Large intestine (tissue), 3 donors: ENCODE measurements at regions not wholly inside any gene's neighbourhood (a gene's known extent, or its start where the extent isn't known, plus 50 kb on each side); places are given as distances from the start of the nearest gene placed in this dataset.

Experiments used
- DNase-seq, 2 donors: peaks; one replicate each; pipeline versions ENCODE4 v3.0.0 to v3.0.0-alpha.2; 2013
- H3K27ac ChIP-seq: one replicate; pipeline ENCODE4 v1.5.1; 2013; ENCODE audit warnings: low read length
- H3K27me3 ChIP-seq: 2 replicates; pipeline ENCODE4 v1.6.1; 2013; ENCODE audit warnings: low read length; ENCODE audit not compliant: control insufficient read depth, insufficient read depth
- H3K36me3 ChIP-seq: 2 replicates; pipeline ENCODE4 v1.6.1; 2013; ENCODE audit warnings: low read length; ENCODE audit not compliant: control insufficient read depth, insufficient read depth
- H3K4me1 ChIP-seq: one replicate; pipeline ENCODE4 v1.6.1; 2013; ENCODE audit warnings: low read length; ENCODE audit not compliant: control insufficient read depth, insufficient read depth
- H3K4me3 ChIP-seq: one replicate; pipeline ENCODE4 v1.5.1; 2013; ENCODE audit warnings: low read length
- H3K9me3 ChIP-seq: one replicate; pipeline ENCODE4 v1.6.1; 2013; ENCODE audit warnings: mild to moderate bottlenecking, low read depth, low read length, moderate library complexity; ENCODE audit not compliant: control insufficient read depth
- WGBS: methylation state at CpG from one replicate; pipeline ENCODE4 v1.1.5; 2013; ENCODE audit warnings: low lambda C conversion rate; ENCODE audit not compliant: insufficient coverage; 5-methylcytosine and 5-hydroxymethylcytosine counted together

GRCh38 chr18:78330766-78331165 lies 648.9 kb upstream of the SALL3 start:
- Histone ChIP-seq H3K36me3 (no peaks in the 10 kb centered on the region), H3K4me1 (no peaks in the 10 kb centered on the region), H3K4me3 (no peak overlapping the region), H3K9me3 (peaks cover 7% of the 10 kb centered on the region), H3K27ac (no peak overlapping the region), H3K27me3 (no peaks in the 10 kb centered on the region)
- no CpG with 5 or more reads among the region's 10 CpGs for WGBS
- DNase-seq: no peak

- Histone ChIP-seq H3K27me3 (no peaks in the 10 kb centered on the region), H3K9me3 (peaks cover 3% of the 10 kb centered on the region), H3K4me3 (no peak overlapping the region), H3K36me3 (no peaks in the 10 kb centered on the region), H3K27ac (no peak overlapping the region), H3K4me1 (no peaks in the 10 kb centered on the region)
- 60% methylated on average over 1 of the region's 6 CpGs for WGBS
- DNase-seq: no peak
Observed at GRCh38 chr18:78352910-78353309, 626.7 kb upstream of the SALL3 start.

GRCh38 chr18:78362198-78362597 lies 617.4 kb upstream of the SALL3 start:
- DNase-seq: no peak
- peaks cover 15% of the 10 kb centered on the region for H3K9me3 ChIP-seq
- no peak overlapping the region for H3K27ac ChIP-seq
- H3K27me3 ChIP-seq: no peaks in the 10 kb centered on the region
- no peak overlapping the region for H3K4me3 ChIP-seq
- WGBS: no CpG with 5 or more reads among the region's 15 CpGs
- no peaks in the 10 kb centered on the region for H3K36me3 ChIP-seq
- no peaks in the 10 kb centered on the region for H3K4me1 ChIP-seq

- no peaks in the 10 kb centered on the region for H3K4me1 ChIP-seq
- 95% methylated on average over 4 of the region's 44 CpGs for WGBS
Observed at GRCh38 chr18:78363556-78364387, 615.8 kb upstream of the SALL3 start.

GRCh38 chr18:78364388-78364960 lies 615.1 kb upstream of the SALL3 start:
- no peaks in the 10 kb centered on the region for H3K4me1 ChIP-seq
- no peaks in the 10 kb centered on the region for H3K36me3 ChIP-seq

More at GRCh38 chr18:78363556-78364387, 615.8 kb upstream of the SALL3 start:
- no peak for DNase-seq
- no peak overlapping the region for H3K27ac ChIP-seq
- H3K4me3 ChIP-seq: no peak overlapping the region
- no peaks in the 10 kb centered on the region for H3K36me3 ChIP-seq
- no peaks in the 10 kb centered on the region for H3K27me3 ChIP-seq
- peaks cover 23% of the 10 kb centered on the region for H3K9me3 ChIP-seq

GRCh38 chr18:78367996-78368395 lies 611.6 kb upstream of the SALL3 start:
- peaks cover 24% of the 10 kb centered on the region for H3K9me3 ChIP-seq
- H3K4me3 ChIP-seq: no peak overlapping the region
- H3K4me1 ChIP-seq: no peaks in the 10 kb centered on the region
- H3K27ac ChIP-seq: no peak overlapping the region
- no CpG with 5 or more reads among the region's 7 CpGs for WGBS
- no peaks in the 10 kb centered on the region for H3K36me3 ChIP-seq
- no peak for DNase-seq
- H3K27me3 ChIP-seq: no peaks in the 10 kb centered on the region

More at GRCh38 chr18:78364388-78364960, 615.1 kb upstream of the SALL3 start:
- H3K9me3 ChIP-seq: peaks cover 30% of the 10 kb centered on the region
- no peak overlapping the region for H3K4me3 ChIP-seq
- no peak for DNase-seq
- H3K27me3 ChIP-seq: no peaks in the 10 kb centered on the region
- no peak overlapping the region for H3K27ac ChIP-seq
- WGBS: 90% methylated on average over 2 of the region's 13 CpGs

- no peak for DNase-seq
- Histone ChIP-seq H3K9me3 (peaks cover 21% of the 10 kb centered on the region), H3K4me1 (no peaks in the 10 kb centered on the region), H3K27me3 (no peaks in the 10 kb centered on the region), H3K36me3 (no peaks in the 10 kb centered on the region), H3K4me3 (no peak overlapping the region), H3K27ac (no peak overlapping the region)
- WGBS: no CpG with 5 or more reads among the region's 10 CpGs
Observed at GRCh38 chr18:78368726-78369125, 610.9 kb upstream of the SALL3 start.

GRCh38 chr18:78376046-78376445 lies 603.6 kb upstream of the SALL3 start:
- no peaks in the 10 kb centered on the region for H3K36me3 ChIP-seq
- no peak for DNase-seq
- no peak overlapping the region for H3K4me3 ChIP-seq
- H3K4me1 ChIP-seq: no peaks in the 10 kb centered on the region
- H3K27ac ChIP-seq: no peak overlapping the region
- no CpG with 5 or more reads among the region's 8 CpGs for WGBS
- peaks cover 13% of the 10 kb centered on the region for H3K9me3 ChIP-seq
- H3K27me3 ChIP-seq: no peaks in the 10 kb centered on the region

- Histone ChIP-seq H3K27ac (no peak overlapping the region), H3K36me3 (no peaks in the 10 kb centered on the region), H3K27me3 (no peaks in the 10 kb centered on the region), H3K9me3 (peaks cover 16% of the 10 kb centered on the region), H3K4me3 (no peak overlapping the region), H3K4me1 (no peaks in the 10 kb centered on the region)
- no CpG with 5 or more reads among the region's 7 CpGs for WGBS
- no peak for DNase-seq
Observed at GRCh38 chr18:78378403-78378802, 601.2 kb upstream of the SALL3 start.

- no peak for DNase-seq
- WGBS: no CpG with 5 or more reads among the region's 3 CpGs
Observed at GRCh38 chr18:78378983-78379382, 600.6 kb upstream of the SALL3 start.

More at GRCh38 chr18:78378983-78379382, 600.6 kb upstream of the SALL3 start:
- Histone ChIP-seq H3K4me3 (no peak overlapping the region), H3K36me3 (no peaks in the 10 kb centered on the region), H3K27ac (no peak overlapping the region), H3K4me1 (no peaks in the 10 kb centered on the region), H3K27me3 (no peaks in the 10 kb centered on the region), H3K9me3 (peaks cover 15% of the 10 kb centered on the region)
